Mucosa of descending colon (tissue), 3 donors: ENCODE measurements at regions not wholly inside any gene's neighbourhood (a gene's known extent, or its start where the extent isn't known, plus 50 kb on each side); places are given as distances from the start of the nearest gene placed in this dataset.
"Not testable (repeated sequence)": the region's sequence is repeated elsewhere in the genome, so short reads cannot be mapped to it uniquely, and the experiment has no call there.

Source experiments
- ATAC-seq: fragments of 200-7000 bp; cut with Tn5 transposase; one replicate; pipeline ENCODE4 v1.9.1; 2020; ENCODE audit warnings: mild to moderate bottlenecking, moderate library complexity
- DNase-seq, 3 donors: peaks; one replicate each; pipeline ENCODE4 v3.0.0-alpha.2; 2020
- H3K36me3 ChIP-seq: fragments of 200-600 bp; one replicate; pipeline ENCODE4 v1.8.0; 2021; ENCODE audit warnings: low read depth, mild to moderate bottlenecking
- H3K4me1 ChIP-seq: fragments of 200-600 bp; one replicate; pipeline ENCODE4 v1.8.0; 2021; ENCODE audit warnings: low read depth, mild to moderate bottlenecking
- H3K4me3 ChIP-seq: fragments of 200-600 bp; one replicate; pipeline ENCODE4 v1.8.0; 2021; ENCODE audit warnings: mild to moderate bottlenecking
- H3K9me3 ChIP-seq: fragments of 200-600 bp; one replicate; pipeline ENCODE4 v1.8.0; 2021; ENCODE audit warnings: mild to moderate bottlenecking
- CTCF ChIP-seq: fragments of 200-600 bp; IDR thresholded peaks from one replicate; pipeline ENCODE4 v1.8.0; 2022; ENCODE audit warnings: antibody characterized with exemption, mild to moderate bottlenecking
- intact Hi-C, 2 donors: fragments of 100-400 bp; cut with DNase I in 1 of 2; cut with micrococcal nuclease in 1 of 2; formaldehyde crosslinking; loops; one replicate each; pipeline versions ENCODE4 v1.11.0 to v1.11.1; 2022; cut with DNase I, micrococcal nuclease
- donor health status: DM: no; HTN: no; CAD: no; lungs with moderate emphysema.
- donor health status: DM: no; HTN: no; CAD: no.
- donor health status: DM: no; HTN: yes; CAD: no.

GRCh38 chr15:77874063-77874462 lies 203.4 kb downstream of the TBC1D2B start:
- Histone ChIP-seq H3K4me1 (peaks cover 8% of the 10 kb centered on the region), H3K36me3 (no peaks in the 10 kb centered on the region), H3K9me3 (no peaks in the 10 kb centered on the region), H3K4me3 (no peak overlapping the region)
- no peak for TF ChIP-seq CTCF
- DNase-seq = no peak
- ATAC-seq = no peak
- intact Hi-C loops = no loop called here

DNA sequence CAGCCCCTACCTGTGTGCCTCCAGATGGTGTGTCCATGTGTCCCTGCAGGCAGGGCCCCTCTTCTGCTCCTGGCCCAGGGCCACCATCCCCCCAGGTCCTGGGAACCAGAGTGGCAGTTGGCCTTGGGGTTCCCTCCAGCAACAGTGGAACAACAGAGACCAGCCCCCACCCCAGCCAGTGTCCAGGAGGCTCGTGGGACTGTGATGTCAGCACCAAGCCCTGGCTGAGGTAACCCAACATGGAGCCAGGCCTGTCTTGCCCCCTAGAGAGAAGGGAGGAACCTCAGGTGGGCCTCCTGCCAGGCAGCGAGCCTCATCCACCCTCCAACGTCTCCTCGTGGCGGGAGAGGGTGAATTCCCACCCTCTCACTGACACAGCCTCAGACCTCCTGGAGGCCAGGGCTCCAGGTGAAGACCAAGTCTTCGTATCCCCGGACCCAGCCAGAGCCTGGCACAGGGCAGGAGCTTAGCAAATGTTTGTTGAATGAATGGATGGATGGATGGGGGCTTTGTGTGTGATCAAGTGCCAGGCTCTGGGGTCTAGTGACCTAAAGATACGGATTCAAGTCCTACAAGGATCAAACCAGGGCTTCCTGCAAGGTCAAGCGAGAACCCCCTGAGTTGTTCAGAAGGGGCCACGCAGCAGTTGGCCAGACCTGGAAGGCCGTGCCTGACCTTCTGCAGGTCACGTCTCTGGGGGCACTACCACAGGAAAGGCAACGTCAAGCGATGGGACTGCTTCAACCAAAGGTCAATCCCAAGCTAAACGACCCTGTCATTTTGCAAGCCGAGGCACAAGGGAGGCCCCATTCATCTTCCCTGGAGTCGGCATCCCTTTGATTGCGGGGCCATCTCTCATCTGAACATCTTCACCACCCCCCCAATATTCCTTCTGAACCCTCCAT lies 204.7 kb downstream of the TBC1D2B start:
- H3K4me1 ChIP-seq, intact Hi-C loops, H3K4me3 ChIP-seq, H3K9me3 ChIP-seq, ATAC-seq, H3K36me3 ChIP-seq: not testable (repeated sequence)
- peak in 1 of 3 donors; percentile 32 for DNase-seq

GRCh38 chr15:77871852-77872371 lies 205.6 kb downstream of the TBC1D2B start:
- ATAC-seq (no peak), DNase-seq (peak in 2 of 3 donors; percentile 18 to 46)
- H3K4me1 ChIP-seq = peaks cover 8% of the 10 kb centered on the region
- TF ChIP-seq CTCF = no peak
- no peak overlapping the region for H3K4me3 ChIP-seq
- H3K36me3 ChIP-seq = no peaks in the 10 kb centered on the region
- intact Hi-C loops = no loop called here
- no peaks in the 10 kb centered on the region for H3K9me3 ChIP-seq

DNA sequence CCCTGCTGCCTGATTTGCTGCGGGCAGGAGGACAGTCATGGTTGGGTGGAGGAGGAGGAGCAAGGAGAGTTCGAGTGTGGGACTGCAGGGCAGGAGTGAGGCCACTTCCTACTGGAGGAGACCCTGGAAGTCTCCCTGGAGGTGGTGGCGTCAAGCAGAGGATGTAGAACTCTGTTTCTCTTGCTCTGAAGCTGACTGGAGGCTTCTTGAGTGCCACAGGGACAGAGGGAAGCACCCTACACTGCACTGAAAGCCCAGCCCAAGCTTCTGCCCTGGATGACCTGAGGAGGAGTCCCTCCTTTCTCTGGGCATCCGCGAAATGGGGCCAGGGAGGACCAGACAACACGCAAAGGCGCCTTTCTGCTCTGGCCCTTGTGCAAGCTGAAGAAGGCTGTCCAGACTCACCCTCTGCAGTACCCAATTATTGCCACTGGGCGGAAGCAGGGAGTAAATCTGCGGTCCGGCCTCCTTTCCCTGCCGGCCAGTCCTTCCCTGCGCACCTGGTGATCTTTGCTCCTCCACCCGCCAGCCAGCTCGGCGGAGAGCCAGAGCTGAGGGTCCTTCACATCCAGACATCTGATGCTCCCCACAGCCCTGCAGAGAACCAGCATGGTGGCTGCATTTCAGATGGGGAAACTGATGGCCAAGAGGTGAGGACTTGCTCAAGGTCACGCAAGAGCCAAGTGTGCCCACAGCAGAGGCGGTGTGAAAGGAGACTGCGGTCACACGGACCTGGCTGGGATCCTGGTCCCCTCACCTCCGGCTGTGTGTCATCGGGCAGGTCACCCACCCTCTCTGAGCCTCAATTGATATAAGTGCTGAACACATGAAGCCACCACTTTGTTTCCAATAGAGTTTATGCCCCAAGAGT lies 207.1 kb downstream of the TBC1D2B start:
- Histone ChIP-seq H3K4me1 (peaks cover 6% of the 10 kb centered on the region), H3K9me3 (no peaks in the 10 kb centered on the region), H3K4me3 (no peak overlapping the region), H3K36me3 (no peaks in the 10 kb centered on the region)
- peak; percentile 61 to 82 (median 81) for DNase-seq
- intact Hi-C loops = no loop called here
- ATAC-seq = peak; percentile 90
- TF ChIP-seq CTCF = peak; percentile 86

DNA sequence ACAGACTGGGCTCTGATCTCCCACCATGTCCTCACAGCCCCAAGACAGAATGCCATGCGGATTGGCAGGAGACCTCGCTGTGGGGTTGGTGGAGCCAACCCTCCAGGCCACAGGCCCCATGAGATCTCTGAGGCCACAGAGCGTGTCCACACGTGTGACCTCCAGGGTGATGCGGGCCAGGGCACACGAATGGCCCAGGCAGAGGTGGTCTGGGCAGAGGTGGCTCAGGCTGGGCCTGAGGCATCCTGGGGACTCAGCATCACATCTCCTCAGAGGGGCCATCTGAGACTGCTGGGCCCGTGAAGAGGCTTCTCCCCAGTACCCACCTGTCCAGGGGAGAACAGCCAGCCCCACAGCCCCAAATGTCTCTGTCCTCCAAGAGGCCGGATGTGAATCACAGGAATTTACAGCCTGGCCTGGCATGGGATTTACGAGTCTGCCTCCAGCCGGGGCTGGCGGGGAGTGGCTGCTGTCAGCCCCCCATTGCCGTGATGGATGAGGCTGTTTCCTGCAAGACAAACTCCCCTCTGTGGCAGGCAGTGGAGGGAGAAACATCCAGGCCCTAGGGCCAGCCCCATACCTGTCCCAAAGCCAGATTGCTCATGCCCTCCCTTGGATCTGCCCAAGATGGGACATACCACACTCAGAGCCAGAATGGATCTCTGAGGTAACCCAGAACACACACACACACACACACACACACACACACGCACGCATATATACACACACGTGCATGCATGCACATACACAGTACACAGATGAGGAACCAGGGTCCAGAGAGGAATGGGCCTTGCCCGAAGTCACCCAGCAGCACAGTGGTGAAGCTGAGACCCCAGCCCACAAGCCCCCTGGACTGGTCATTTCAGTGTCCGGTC lies 208.3 kb downstream of the TBC1D2B start:
- H3K36me3 ChIP-seq = no peaks in the 10 kb centered on the region
- H3K9me3 ChIP-seq = no peaks in the 10 kb centered on the region
- H3K4me1 ChIP-seq = no peaks in the 10 kb centered on the region
- H3K4me3 ChIP-seq = no peak overlapping the region
- DNase-seq (peak in 2 of 3 donors; percentile 19 to 31), ATAC-seq (peak; percentile 2)
- intact Hi-C loops = no loop called here
- no peak for TF ChIP-seq CTCF

- ATAC-seq, H3K9me3 ChIP-seq, H3K4me1 ChIP-seq, intact Hi-C loops, H3K36me3 ChIP-seq, H3K4me3 ChIP-seq: not testable (repeated sequence)
- DNase-seq = peak in 2 of 3 donors; percentile 14 to 28
Measured at GRCh38 chr15:77868048-77868629, 209.4 kb downstream of the TBC1D2B start.
